ENCODE measurements at regions not wholly inside any gene's neighbourhood (a gene's known extent, or its start where the extent isn't known, plus 50 kb on each side); places are given as distances from the start of the nearest gene placed in this dataset.

DNA sequence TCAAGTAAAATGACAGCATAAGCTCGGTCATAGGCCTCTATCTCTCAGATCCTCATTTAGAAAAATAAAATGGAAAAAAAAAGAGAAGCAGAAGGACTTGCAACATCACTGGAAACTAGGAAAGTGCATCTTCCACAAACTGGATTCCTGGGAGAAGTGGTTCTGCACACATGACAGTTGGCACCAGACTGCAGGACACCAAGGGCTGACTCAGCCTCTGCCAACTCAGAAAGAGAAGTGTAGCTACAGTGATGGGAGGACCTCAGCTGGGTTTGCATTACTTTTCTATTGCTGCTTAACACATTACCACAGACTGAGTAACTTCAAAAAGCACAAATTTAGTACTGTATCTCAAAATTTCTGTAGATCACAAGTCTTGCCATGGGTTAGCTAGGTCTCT lies 409.5 kb upstream of the GCFC2 start:
- TF ChIP-seq, protein P1, sequence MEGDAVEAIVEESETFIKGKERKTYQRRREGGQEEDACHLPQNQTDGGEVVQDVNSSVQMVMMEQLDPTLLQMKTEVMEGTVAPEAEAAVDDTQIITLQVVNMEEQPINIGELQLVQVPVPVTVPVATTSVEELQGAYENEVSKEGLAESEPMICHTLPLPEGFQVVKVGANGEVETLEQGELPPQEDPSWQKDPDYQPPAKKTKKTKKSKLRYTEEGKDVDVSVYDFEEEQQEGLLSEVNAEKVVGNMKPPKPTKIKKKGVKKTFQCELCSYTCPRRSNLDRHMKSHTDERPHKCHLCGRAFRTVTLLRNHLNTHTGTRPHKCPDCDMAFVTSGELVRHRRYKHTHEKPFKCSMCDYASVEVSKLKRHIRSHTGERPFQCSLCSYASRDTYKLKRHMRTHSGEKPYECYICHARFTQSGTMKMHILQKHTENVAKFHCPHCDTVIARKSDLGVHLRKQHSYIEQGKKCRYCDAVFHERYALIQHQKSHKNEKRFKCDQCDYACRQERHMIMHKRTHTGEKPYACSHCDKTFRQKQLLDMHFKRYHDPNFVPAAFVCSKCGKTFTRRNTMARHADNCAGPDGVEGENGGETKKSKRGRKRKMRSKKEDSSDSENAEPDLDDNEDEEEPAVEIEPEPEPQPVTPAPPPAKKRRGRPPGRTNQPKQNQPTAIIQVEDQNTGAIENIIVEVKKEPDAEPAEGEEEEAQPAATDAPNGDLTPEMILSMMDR (IDR thresholded peaks at IDR 0.05): no peak
- no peak for TF ChIP-seq ZFX (IDR thresholded peaks at IDR 0.05; ENCODE audit: borderline replicate concordance)
